BE2C (cell line): ENCODE measurements at regions not wholly inside any gene's neighbourhood (a gene's known extent, or its start where the extent isn't known, plus 50 kb on each side); places are given as distances from the start of the nearest gene placed in this dataset.

ENCODE experiments used
- DNase-seq: peaks from one replicate; pipeline ENCODE4 v3.0.0-alpha.2; 2020
- H3K27me3 ChIP-seq: fragments of 250-450 bp; sonication (Bioruptor Pico); 2 replicates; pipeline ENCODE4 v1.5.1; 2020; ENCODE audit warnings: mild to moderate bottlenecking
- H3K36me3 ChIP-seq: fragments of 250-450 bp; sonication (Bioruptor Pico); 2 replicates; pipeline ENCODE4 v1.5.1; 2020; ENCODE audit warnings: mild to moderate bottlenecking
- H3K4me1 ChIP-seq: fragments of 250-450 bp; sonication (Bioruptor Pico); 2 replicates; pipeline ENCODE4 v1.5.1; 2020
- H3K4me3 ChIP-seq: 2 replicates; pipeline ENCODE4 v1.5.1; 2011; ENCODE audit warnings: low read depth, low read length
- H3K9me3 ChIP-seq: fragments of 250-450 bp; sonication (Bioruptor Pico); 2 replicates; pipeline ENCODE4 v1.5.1; 2020
- TF ChIP-seq, protein P1 (sequence below): IDR thresholded peaks from 2 replicates; pipeline ENCODE4 v1.5.1; 2012; ENCODE audit warnings: mild to moderate bottlenecking, low read depth, low read length

GRCh38 chr6:134416418-134417154 lies 98.7 kb upstream of the SGK1 start:
- Histone ChIP-seq H3K36me3 (no peaks in the 10 kb centered on the region), H3K4me1 (peaks cover 2% of the 10 kb centered on the region; the same call in 1 of the 2 replicates), H3K9me3 (no peaks in the 10 kb centered on the region), H3K4me3 (no peak overlapping the region), H3K27me3 (no peaks in the 10 kb centered on the region)
- no peak for DNase-seq
- TF ChIP-seq, protein P1, sequence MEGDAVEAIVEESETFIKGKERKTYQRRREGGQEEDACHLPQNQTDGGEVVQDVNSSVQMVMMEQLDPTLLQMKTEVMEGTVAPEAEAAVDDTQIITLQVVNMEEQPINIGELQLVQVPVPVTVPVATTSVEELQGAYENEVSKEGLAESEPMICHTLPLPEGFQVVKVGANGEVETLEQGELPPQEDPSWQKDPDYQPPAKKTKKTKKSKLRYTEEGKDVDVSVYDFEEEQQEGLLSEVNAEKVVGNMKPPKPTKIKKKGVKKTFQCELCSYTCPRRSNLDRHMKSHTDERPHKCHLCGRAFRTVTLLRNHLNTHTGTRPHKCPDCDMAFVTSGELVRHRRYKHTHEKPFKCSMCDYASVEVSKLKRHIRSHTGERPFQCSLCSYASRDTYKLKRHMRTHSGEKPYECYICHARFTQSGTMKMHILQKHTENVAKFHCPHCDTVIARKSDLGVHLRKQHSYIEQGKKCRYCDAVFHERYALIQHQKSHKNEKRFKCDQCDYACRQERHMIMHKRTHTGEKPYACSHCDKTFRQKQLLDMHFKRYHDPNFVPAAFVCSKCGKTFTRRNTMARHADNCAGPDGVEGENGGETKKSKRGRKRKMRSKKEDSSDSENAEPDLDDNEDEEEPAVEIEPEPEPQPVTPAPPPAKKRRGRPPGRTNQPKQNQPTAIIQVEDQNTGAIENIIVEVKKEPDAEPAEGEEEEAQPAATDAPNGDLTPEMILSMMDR: no peak

GRCh38 chr6:134415656-134416055 lies 97.7 kb upstream of the SGK1 start:
- H3K36me3 ChIP-seq: no peaks in the 10 kb centered on the region
- no peaks in the 10 kb centered on the region for H3K27me3 ChIP-seq
- H3K4me3 ChIP-seq: no peak overlapping the region
- TF ChIP-seq, protein P1: no peak
- H3K9me3 ChIP-seq: no peaks in the 10 kb centered on the region
- peaks cover 2% of the 10 kb centered on the region; the same call in 1 of the 2 replicates for H3K4me1 ChIP-seq
- DNase-seq: no peak

- TF ChIP-seq, protein P1: no peak
- no peaks in the 10 kb centered on the region for H3K27me3 ChIP-seq
- H3K36me3 ChIP-seq: no peaks in the 10 kb centered on the region
- H3K9me3 ChIP-seq: no peaks in the 10 kb centered on the region
- H3K4me1 ChIP-seq: peaks cover 2% of the 10 kb centered on the region; the same call in 1 of the 2 replicates
- DNase-seq: no peak
- no peak overlapping the region for H3K4me3 ChIP-seq
Measured at GRCh38 chr6:134415194-134415593, 97.3 kb upstream of the SGK1 start.

- H3K36me3 ChIP-seq: no peaks in the 10 kb centered on the region
- no peak for DNase-seq
- peaks cover 2% of the 10 kb centered on the region; the same call in 1 of the 2 replicates for H3K4me1 ChIP-seq
- no peak overlapping the region for H3K4me3 ChIP-seq
- TF ChIP-seq, protein P1: no peak
- H3K9me3 ChIP-seq: no peaks in the 10 kb centered on the region
- H3K27me3 ChIP-seq: no peaks in the 10 kb centered on the region
Measured at GRCh38 chr6:134414793-134415192, 96.9 kb upstream of the SGK1 start.

DNA sequence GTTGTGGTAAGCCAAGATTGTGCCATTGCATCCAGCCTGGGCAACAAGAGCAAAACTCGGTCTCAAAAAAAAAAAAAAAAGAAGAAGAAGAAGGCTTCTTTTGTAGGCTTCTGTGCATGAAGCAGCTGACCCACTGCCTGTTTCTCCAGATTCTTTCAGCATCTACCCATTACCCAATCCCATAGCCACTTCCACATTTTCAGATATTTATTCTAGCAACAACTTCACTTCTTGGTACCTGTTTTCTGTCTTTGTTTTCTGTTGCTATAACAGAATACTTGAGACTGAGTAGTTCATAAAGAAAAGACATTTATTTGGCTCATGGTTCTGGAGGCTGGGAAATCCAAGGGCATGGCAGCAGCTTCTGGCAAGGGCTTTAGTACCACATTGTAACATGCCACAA lies 95.3 kb upstream of the SGK1 start:
- H3K27me3 ChIP-seq: no peaks in the 10 kb centered on the region
- H3K9me3 ChIP-seq: no peaks in the 10 kb centered on the region
- H3K36me3 ChIP-seq: no peaks in the 10 kb centered on the region
- TF ChIP-seq, protein P1: no peak
- DNase-seq: no peak
- no peak overlapping the region for H3K4me3 ChIP-seq
- peaks cover 2% of the 10 kb centered on the region; the same call in 1 of the 2 replicates for H3K4me1 ChIP-seq

- no peak for DNase-seq
- TF ChIP-seq, protein P1: no peak
- Histone ChIP-seq H3K9me3 (no peaks in the 10 kb centered on the region), H3K4me3 (no peak overlapping the region), H3K27me3 (no peaks in the 10 kb centered on the region), H3K36me3 (no peaks in the 10 kb centered on the region), H3K4me1 (peaks cover 2% of the 10 kb centered on the region; the same call in 1 of the 2 replicates)
Measured at GRCh38 chr6:134410541-134410940, 92.6 kb upstream of the SGK1 start.
